NT2/D1 (cell line): ENCODE measurements at regions not wholly inside any gene's neighbourhood (a gene's known extent, or its start where the extent isn't known, plus 50 kb on each side); places are given as distances from the start of the nearest gene placed in this dataset.

Source experiments
- SUZ12 ChIP-seq: IDR thresholded peaks from 2 replicates; pipeline ENCODE4 v1.6.1; 2011; ENCODE audit not compliant: insufficient read length, insufficient read depth; ENCODE audit errors: extremely low read depth
- YY1 ChIP-seq: IDR thresholded peaks from 2 replicates; pipeline ENCODE4 v1.6.1; 2011; ENCODE audit not compliant: insufficient read length, insufficient read depth
- ZNF274 ChIP-seq: IDR thresholded peaks from 2 replicates; pipeline ENCODE4 v1.6.1; 2011; ENCODE audit warnings: mild to moderate bottlenecking, low read depth, low read length

DNA sequence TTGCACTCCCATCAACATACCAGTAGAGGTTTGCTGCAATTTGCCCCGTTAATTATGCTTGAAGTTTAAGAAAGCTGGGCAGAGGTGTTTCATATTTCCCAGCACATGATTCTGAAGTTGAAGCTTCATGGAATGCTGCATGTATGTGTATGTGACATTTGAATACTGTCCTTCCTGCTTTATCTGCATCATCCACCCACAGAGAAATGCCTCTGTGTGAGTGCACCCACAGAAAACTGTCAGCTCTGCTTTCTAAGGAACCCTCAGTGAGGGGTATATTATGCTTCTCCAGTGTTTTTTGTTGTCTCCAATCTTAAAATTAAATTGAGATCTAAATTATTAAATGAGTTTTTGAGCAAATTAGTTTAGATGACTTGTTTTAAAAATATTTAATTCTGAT, 358.1 kb upstream of the PIK3R1 start:
- TF ChIP-seq ZNF274 (no peak), YY1 (no peak), SUZ12 (no peak)
